ENCODE measurements at regions not wholly inside any gene's neighbourhood (a gene's known extent, or its start where the extent isn't known, plus 50 kb on each side); places are given as distances from the start of the nearest gene placed in this dataset.

GRCh38 chr14:76965232-76965631 is 63.3 kb downstream of the IRF2BPL start:
- no peak for TF ChIP-seq POLR2A (IDR thresholded peaks at IDR 0.05)
- no peak for TF ChIP-seq CTCF (IDR thresholded peaks at IDR 0.05)

All from body of pancreas (tissue), 4 donors.